Lower leg skin (tissue), 3 donors: ENCODE measurements at regions not wholly inside any gene's neighbourhood (a gene's known extent, or its start where the extent isn't known, plus 50 kb on each side); places are given as distances from the start of the nearest gene placed in this dataset.

Source experiments
- CTCF ChIP-seq, 3 donors: fragments of 450-650 bp; IDR thresholded peaks; one replicate each; pipeline ENCODE4 v1.5.1; 2016; ENCODE audit warnings: antibody characterized with exemption in 3 of 3, mild to moderate bottlenecking in 3 of 3, moderate library complexity in 2 of 3
- POLR2A ChIP-seq, 2 donors: fragments of 450-650 bp; IDR thresholded peaks; one replicate each; pipeline ENCODE4 v1.6.1; 2016 to 2017; ENCODE audit warnings: antibody characterized with exemption in 2 of 2, mild to moderate bottlenecking in 1 of 2, moderate library complexity in 1 of 2

- TF ChIP-seq CTCF (IDR thresholded peaks at IDR 0.05) (no peak), POLR2A (IDR thresholded peaks at IDR 0.05) (no peak)
Measured at GRCh38 chr21:20515446-20515845, 482.8 kb upstream of the NCAM2 start.
